HG02970 (cell line): ENCODE measurements at regions not wholly inside any gene's neighbourhood (a gene's known extent, or its start where the extent isn't known, plus 50 kb on each side); places are given as distances from the start of the nearest gene placed in this dataset.

Source experiments
- ATAC-seq: cut with Tn5 transposase; IDR thresholded peaks from one replicate; pipeline ENCODE4 v1.9.1; 2021; ENCODE audit warnings: mild to moderate bottlenecking, moderate library complexity, moderate number of reproducible peaks; ENCODE audit not compliant: unreplicated experiment, low FRiP score

- no peak for ATAC-seq
Observed at GRCh38 chr13:63628310-63628709, 2212.7 kb upstream of the PCDH20 start.

DNA sequence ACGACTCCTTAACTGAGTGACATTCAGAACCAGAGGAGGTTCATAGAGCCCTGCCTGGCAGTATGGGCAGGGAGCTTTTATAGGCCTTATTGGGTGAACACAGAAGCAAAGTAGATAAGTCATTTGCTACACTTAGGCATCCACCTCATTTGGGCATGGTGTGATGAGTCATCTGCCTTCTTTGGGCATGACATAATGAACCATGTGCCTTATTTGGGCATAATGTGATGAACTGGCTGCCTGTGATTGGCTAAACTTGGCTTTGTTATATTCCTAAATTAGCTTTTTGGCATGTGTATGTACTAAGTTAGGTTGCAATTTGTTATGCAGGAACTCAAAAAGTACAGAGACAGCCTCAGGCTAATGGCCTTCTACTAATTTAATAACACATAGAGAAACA, 2210.2 kb upstream of the PCDH20 start:
- no peak for ATAC-seq

- no peak for ATAC-seq
Observed at GRCh38 chr13:63614874-63615612, 2199.4 kb upstream of the PCDH20 start.

GRCh38 chr13:63607153-63607552, 2191.5 kb upstream of the PCDH20 start:
- no peak for ATAC-seq

DNA sequence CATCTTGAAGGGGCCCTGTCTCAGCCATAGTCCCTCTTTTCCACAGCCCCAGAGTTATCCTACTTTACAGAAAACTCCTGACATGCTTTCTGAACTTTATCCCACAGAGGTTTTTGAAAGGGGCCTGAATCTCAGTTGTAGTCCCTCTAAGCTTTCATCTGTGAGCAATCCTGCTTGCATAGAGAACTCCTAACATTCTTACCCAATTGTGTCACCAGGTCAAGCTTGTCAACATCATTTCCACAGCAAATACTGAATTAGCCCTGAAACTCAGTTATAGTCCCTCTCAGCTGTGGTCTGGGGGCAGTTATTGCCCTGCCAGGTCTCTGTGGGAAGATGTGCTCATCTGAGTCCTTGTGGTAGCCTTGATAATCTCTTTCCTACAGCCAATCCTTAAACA, 2190.3 kb upstream of the PCDH20 start:
- no peak for ATAC-seq

- no peak for ATAC-seq
Observed at GRCh38 chr13:63605403-63605802, 2189.8 kb upstream of the PCDH20 start.

DNA sequence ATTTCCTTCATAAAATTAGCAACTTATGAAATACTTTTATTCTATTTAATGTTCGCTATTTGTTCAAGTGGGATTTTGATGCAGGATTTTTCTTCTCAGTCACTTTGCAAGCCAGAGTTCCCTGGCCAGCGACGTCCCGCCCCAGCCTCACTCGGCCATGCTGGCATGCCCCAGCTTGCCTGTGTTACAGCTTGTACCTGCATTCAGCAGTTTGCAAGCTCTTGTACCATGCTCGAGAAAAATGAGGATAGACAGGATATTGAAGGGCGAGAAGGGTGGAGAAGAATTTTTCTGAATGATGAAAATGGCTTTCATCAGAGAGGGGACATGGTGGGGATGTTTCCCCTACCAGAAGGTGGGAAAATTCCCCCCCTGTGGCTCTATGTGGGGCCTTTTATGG, 2180.2 kb upstream of the PCDH20 start:
- no peak for ATAC-seq

DNA sequence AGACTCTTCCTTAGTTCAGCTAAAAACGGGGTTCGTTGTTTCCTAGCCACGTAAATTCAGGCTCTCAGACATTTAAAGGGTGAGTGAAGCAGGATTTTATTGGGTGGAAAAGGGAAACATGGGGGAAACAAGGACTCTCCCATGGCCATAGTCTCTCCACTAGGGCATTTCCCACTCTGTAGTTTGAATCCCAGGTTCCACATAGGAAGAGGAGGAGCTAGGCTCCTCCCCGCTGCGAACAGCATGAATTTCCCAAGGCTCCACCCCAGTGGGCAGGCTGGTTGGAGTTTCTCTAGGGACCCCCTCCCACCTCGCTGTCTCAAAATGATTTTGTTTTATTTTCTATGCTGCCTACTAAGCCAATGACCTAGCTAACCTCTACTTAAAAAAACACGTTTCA, 2170.8 kb upstream of the PCDH20 start:
- ATAC-seq: no peak

DNA sequence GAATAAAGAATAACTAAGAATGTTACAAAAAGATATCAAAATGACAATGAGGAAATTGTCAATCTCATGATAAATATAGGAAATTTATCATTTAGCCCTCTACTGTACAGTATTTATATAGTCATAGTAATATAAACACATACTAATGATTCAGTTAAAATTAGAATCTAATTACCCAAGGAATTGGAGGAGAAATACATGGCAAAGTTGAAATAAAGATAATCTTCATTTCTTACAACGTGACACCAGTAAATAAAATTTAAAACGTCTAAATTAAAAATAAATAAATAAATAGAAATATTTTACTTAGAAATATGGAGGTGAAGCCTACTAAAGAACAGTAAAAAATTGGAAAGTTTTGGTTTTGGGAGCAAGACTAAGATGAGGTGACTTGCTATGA, 2163.1 kb upstream of the PCDH20 start:
- no peak for ATAC-seq

- ATAC-seq: no peak
Observed at GRCh38 chr13:63567031-63567430, 2151.4 kb upstream of the PCDH20 start.

- ATAC-seq: no peak
Observed at GRCh38 chr13:63554157-63554556, 2138.5 kb upstream of the PCDH20 start.

DNA sequence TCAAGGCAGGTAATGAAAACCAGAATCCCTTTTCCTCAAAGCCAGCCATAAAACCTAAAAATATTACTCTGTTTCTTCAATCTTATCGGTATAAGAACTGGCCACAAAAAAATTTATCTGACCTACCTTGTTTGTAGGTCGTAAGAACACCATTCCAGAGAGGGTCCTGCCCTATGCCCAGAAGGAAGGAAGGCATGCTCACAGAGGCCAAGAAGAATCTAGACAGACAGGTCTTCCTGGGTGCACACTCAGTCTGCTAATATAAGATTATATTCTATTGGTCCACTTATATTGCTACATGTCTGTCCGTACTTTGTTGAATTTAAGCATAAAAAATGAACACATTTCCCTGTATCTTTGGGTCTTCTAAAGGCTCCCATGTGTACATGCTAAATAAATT, 2136.1 kb upstream of the PCDH20 start:
- no peak for ATAC-seq

- ATAC-seq: no peak
Observed at GRCh38 chr13:63546524-63546923, 2130.9 kb upstream of the PCDH20 start.

GRCh38 chr13:63542770-63543169, 2127.1 kb upstream of the PCDH20 start:
- ATAC-seq: no peak

GRCh38 chr13:63541336-63541735, 2125.7 kb upstream of the PCDH20 start:
- ATAC-seq: no peak

- no peak for ATAC-seq
Observed at GRCh38 chr13:63540061-63540460, 2124.4 kb upstream of the PCDH20 start.

- no peak for ATAC-seq
Observed at GRCh38 chr13:63517371-63517770, 2101.7 kb upstream of the PCDH20 start.

DNA sequence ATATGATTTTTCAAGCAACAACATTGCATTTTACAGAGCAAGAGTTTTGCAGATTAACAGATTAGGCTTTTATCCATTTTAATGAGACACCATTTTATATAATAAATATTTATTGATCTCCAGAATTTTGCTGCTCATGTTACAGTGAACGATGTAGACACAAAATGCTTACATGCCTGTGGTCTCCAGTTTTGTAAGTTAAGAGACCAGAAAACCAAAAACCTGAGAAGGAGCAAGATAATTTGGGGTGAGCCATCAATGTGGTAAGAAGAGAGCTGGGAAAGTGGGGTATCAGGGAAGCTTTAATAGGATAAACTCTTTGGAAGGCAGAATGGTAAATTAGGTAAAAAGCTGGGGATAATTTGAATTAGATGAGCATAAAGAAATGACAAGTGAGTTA, 2100.5 kb upstream of the PCDH20 start:
- ATAC-seq: no peak

DNA sequence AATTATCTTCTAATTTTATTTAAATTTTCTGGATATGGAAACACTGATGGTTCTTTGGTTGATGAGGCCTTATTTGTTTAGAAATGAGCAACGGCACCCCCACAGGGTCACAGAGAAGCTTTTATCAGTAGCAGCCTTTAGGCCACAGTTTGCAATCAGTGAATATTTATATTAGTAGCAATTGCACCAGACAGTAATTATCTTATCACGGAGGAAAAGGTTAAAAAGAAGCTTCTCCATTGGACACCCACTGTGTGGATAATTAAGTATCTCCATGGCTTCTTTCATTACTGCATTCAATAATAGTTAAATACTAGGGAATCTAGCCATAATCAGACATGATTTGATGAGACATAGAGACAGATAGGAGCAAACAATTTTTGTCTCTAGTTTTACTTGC, 2099.2 kb upstream of the PCDH20 start:
- ATAC-seq: no peak

GRCh38 chr13:63512095-63512494, 2096.4 kb upstream of the PCDH20 start:
- no peak for ATAC-seq

- no peak for ATAC-seq
Observed at GRCh38 chr13:63501702-63502101, 2086.1 kb upstream of the PCDH20 start.

DNA sequence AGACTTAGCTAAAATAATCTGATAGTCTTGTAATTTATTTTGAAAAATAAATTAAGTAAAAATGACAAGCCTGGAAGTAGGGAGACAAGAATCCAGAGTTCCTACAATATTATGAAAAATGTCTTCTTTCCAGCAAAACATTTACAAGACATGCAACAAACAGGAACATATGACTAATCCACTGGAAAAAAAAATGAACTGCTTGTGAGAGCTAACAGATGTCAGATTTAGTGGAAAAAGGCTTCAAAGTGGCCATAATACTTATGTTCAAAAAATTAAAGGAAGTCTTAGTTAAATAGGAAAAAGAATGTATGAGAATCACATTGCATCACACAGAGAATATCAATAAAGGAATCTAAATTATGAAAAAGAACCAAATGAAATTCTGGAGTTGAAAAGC, 2082.0 kb upstream of the PCDH20 start:
- ATAC-seq: no peak

GRCh38 chr13:63492604-63493003, 2077.0 kb upstream of the PCDH20 start:
- no peak for ATAC-seq
